Activated CD4-positive, alpha-beta T cell treated with anti-CD3 and anti-CD28 coated beads, Interleukin-2, amount 10 ng/mL, durations not matched to agents 24 days and 14 days (primary cell): ENCODE measurements at regions not wholly inside any gene's neighbourhood (a gene's known extent, or its start where the extent isn't known, plus 50 kb on each side); places are given as distances from the start of the nearest gene placed in this dataset.
"Not testable (repeated sequence)": the region's sequence is repeated elsewhere in the genome, so short reads cannot be mapped to it uniquely, and the experiment has no call there.

ENCODE experiments used
- DNase-seq: peaks from one replicate; pipeline ENCODE4 v3.0.0; 2022
- H3K27ac Mint-ChIP-seq: one replicate; pipeline ENCODE4 v1.8.0; 2022; ENCODE audit warnings: mild to moderate bottlenecking, mixed read lengths
- H3K27me3 Mint-ChIP-seq: one replicate; pipeline ENCODE4 v1.8.0; 2022; ENCODE audit warnings: mixed read lengths
- H3K36me3 Mint-ChIP-seq: one replicate; pipeline ENCODE4 v1.8.0; 2022; ENCODE audit warnings: low read depth, mild to moderate bottlenecking, mixed read lengths
- H3K4me1 Mint-ChIP-seq: one replicate; pipeline ENCODE4 v1.8.0; 2021; ENCODE audit warnings: mixed read lengths
- H3K4me3 Mint-ChIP-seq: one replicate; pipeline ENCODE4 v1.8.0; 2022; ENCODE audit warnings: mild to moderate bottlenecking, moderate library complexity, mixed read lengths
- H3K9me3 Mint-ChIP-seq: one replicate; pipeline ENCODE4 v1.8.0; 2021; ENCODE audit warnings: mixed read lengths
- intact Hi-C: fragments of 100-400 bp; cut with micrococcal nuclease; formaldehyde crosslinking; loops from one replicate; pipeline ENCODE4 v1.15.1; 2023

GRCh38 chr4:79850626-79851025, 222.4 kb downstream of the ANTXR2 start:
- Mint-ChIP-seq H3K4me3 (no peak overlapping the region), H3K9me3 (peaks cover 7% of the 10 kb centered on the region), H3K27ac (no peak overlapping the region), H3K4me1 (no peaks in the 10 kb centered on the region), H3K36me3 (no peaks in the 10 kb centered on the region), H3K27me3 (no peaks in the 10 kb centered on the region)
- intact Hi-C loops: no loop called here
- DNase-seq: no peak

DNA sequence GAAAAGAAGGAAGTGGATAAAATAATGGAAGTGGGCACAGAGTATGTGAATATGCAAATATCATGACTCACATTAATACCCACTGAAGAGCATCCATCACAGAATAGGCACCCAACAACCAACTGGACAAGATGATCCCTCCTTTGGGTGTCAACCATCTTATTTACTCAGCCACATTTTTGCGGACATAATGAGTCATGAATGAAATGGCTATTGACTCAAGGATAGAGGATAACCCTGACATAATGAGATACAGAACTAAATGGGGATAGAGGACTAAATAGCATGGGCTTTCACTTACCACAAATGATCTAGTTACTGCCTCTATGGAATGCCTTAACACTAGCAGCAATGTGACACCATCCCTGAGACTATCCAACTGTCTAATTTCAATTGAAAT, 224.7 kb downstream of the ANTXR2 start:
- DNase-seq: no peak
- Mint-ChIP-seq H3K9me3 (peaks cover 12% of the 10 kb centered on the region), H3K36me3 (peaks cover 2% of the 10 kb centered on the region), H3K4me3 (no peak overlapping the region), H3K4me1 (no peaks in the 10 kb centered on the region), H3K27ac (no peak overlapping the region), H3K27me3 (no peaks in the 10 kb centered on the region)
- intact Hi-C loops: no loop called here

DNA sequence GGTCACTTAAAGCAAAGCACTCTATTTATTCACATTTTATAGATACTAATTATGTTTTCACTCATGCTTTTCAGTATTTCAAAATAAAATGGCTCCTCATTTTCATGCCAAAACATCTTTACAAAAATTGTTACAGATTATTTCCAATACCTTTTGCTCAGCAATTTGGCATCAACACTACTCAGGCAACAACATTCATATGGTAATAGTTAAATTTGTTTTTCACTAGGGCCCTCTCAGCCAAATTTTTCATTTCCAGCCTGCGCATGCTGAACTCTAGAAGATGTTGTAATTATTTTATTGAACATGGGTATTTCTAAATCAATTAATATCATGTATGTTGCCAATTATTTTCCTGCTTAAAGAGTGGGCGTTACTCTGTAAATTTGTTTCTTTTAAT, 225.6 kb downstream of the ANTXR2 start:
- DNase-seq: no peak
- peaks cover 2% of the 10 kb centered on the region for H3K36me3 Mint-ChIP-seq
- H3K27ac Mint-ChIP-seq: no peak overlapping the region
- H3K9me3 Mint-ChIP-seq: peaks cover 12% of the 10 kb centered on the region
- H3K27me3 Mint-ChIP-seq: no peaks in the 10 kb centered on the region
- intact Hi-C loops: no loop called here
- H3K4me3 Mint-ChIP-seq: no peak overlapping the region
- no peaks in the 10 kb centered on the region for H3K4me1 Mint-ChIP-seq

DNA sequence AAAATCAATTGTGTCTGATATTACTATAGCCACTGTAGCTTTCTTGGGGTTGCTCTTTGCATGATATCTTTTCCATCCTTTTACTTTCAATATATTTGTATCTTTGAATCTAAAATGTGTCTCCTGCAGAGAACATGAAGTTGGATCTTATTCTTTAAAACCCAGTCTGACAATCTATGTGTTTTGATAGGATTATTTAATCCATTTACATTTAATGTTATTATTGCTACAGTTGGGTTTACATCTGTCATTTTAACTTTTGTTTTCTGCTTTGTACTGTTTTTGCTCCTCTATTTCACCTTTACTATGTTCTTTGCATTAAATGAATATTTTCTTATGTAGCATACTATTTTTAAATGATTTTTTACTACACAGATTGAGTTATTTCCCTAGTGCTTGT, 230.9 kb downstream of the ANTXR2 start:
- no peak for DNase-seq
- no peak overlapping the region for H3K4me3 Mint-ChIP-seq

GRCh38 chr4:79833857-79834256, 239.2 kb downstream of the ANTXR2 start:
- no peak overlapping the region for H3K27ac Mint-ChIP-seq
- H3K27me3 Mint-ChIP-seq: peaks cover 4% of the 10 kb centered on the region
- H3K9me3 Mint-ChIP-seq: peaks cover 11% of the 10 kb centered on the region
- intact Hi-C loops: loop anchor here (5.0 kb wide), 1 partner anchor 173 kb away; no protein-coding TSS in a partner anchor
- H3K4me3 Mint-ChIP-seq: no peak overlapping the region
- H3K36me3 Mint-ChIP-seq: no peaks in the 10 kb centered on the region
- DNase-seq: no peak
- no peaks in the 10 kb centered on the region for H3K4me1 Mint-ChIP-seq

More for the DNA sequence above, 230.9 kb downstream of the ANTXR2 start:
- no peaks in the 10 kb centered on the region for H3K4me1 Mint-ChIP-seq
- intact Hi-C loops: no loop called here
- peaks cover 13% of the 10 kb centered on the region for H3K9me3 Mint-ChIP-seq
- no peak overlapping the region for H3K27ac Mint-ChIP-seq
- no peaks in the 10 kb centered on the region for H3K27me3 Mint-ChIP-seq
- H3K36me3 Mint-ChIP-seq: peaks cover 2% of the 10 kb centered on the region

- H3K27ac Mint-ChIP-seq: no peak overlapping the region
- H3K4me1 Mint-ChIP-seq: no peaks in the 10 kb centered on the region
- peaks cover 5% of the 10 kb centered on the region for H3K9me3 Mint-ChIP-seq
- DNase-seq: no peak
- H3K36me3 Mint-ChIP-seq: no peaks in the 10 kb centered on the region
- peaks cover 4% of the 10 kb centered on the region for H3K27me3 Mint-ChIP-seq
- H3K4me3 Mint-ChIP-seq: no peak overlapping the region
- intact Hi-C loops: loop anchor here (1.0 to 5.0 kb wide), 2 partner anchors 175 to 350 kb away; no protein-coding TSS in a partner anchor
Measured at GRCh38 chr4:79831701-79832514, 241.1 kb downstream of the ANTXR2 start.

DNA sequence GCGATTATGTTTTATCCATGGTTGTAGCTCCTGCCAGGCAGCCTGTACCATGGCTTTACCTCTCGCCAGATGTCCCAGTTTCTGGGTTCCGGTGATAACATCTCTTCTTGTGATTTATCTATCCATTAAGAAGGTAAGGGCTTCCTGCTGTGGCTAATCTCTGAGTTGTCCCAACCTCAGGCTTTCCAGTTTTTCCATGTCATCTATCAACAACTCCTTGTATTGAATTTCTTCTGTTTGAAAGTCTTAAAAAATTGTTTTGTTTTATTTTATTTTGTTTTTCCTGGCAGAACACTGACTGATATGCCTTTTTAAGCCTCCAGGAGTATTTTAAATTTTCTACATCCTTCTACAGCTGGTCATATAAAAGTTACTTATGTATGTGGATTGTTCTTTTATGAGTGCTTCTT, 241.9 kb downstream of the ANTXR2 start:
- no peak for DNase-seq
- Mint-ChIP-seq H3K27me3 (peaks cover 4% of the 10 kb centered on the region), H3K4me3 (no peak overlapping the region), H3K27ac (no peak overlapping the region), H3K9me3 (no peaks in the 10 kb centered on the region), H3K36me3 (no peaks in the 10 kb centered on the region), H3K4me1 (no peaks in the 10 kb centered on the region)
- intact Hi-C loops: loop anchor here (5.0 kb wide), 1 partner anchor 176 kb away; no protein-coding TSS in a partner anchor

DNA sequence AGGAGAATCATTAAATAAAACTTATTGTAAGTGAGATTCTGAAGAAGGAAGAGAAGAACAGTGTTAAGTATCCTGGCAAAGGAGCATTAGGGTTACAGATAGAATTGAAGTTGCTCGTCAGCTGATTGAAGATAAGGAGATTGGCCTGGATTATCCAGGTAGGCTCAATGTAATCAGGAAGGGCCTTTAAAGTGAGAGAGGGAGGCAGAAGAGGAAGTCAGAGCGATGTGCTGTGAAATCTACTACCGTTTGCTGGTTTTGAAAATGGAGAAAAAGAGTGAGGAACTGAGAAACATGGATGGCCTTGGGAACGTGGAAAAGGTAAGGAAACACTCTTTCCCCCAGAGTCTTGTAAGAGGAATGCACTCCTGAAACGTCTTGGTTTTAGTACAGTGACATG, 245.7 kb downstream of the ANTXR2 start:
- intact Hi-C loops: no loop called here
- H3K27me3 Mint-ChIP-seq: peaks cover 4% of the 10 kb centered on the region
- no peaks in the 10 kb centered on the region for H3K9me3 Mint-ChIP-seq
- H3K4me1 Mint-ChIP-seq: no peaks in the 10 kb centered on the region
- no peak overlapping the region for H3K27ac Mint-ChIP-seq
- no peak overlapping the region for H3K4me3 Mint-ChIP-seq
- H3K36me3 Mint-ChIP-seq: no peaks in the 10 kb centered on the region
- no peak for DNase-seq

GRCh38 chr4:79823148-79823763, 249.8 kb downstream of the ANTXR2 start:
- H3K4me3 Mint-ChIP-seq: no peak overlapping the region
- H3K9me3 Mint-ChIP-seq: no peaks in the 10 kb centered on the region
- H3K36me3 Mint-ChIP-seq: no peaks in the 10 kb centered on the region
- no peaks in the 10 kb centered on the region for H3K27me3 Mint-ChIP-seq
- DNase-seq: no peak
- H3K27ac Mint-ChIP-seq: no peak overlapping the region
- intact Hi-C loops: no loop called here
- no peaks in the 10 kb centered on the region for H3K4me1 Mint-ChIP-seq

DNA sequence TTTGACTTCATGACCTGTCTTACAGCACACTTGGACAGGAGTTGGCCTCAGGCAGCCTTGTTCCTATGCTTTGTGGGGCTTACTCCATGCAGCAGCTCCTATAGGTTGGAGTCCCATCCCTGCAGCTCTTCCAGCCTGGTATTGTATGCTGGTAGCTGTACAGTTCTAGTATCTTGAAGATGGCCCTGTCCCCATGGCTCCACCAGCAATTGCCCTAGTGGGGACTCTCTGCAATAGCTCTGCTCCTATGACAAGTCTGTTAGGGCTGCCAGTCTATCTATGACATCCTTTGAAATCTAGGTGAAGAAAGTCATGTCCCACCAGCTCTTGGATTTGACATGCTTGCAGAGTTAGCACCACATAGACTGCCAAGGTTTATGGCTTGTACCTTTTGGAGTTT, 252.6 kb downstream of the ANTXR2 start:
- DNase-seq: no peak
- Mint-ChIP-seq H3K27me3 (no peaks in the 10 kb centered on the region), H3K4me1 (no peaks in the 10 kb centered on the region), H3K36me3 (no peaks in the 10 kb centered on the region), H3K27ac (no peak overlapping the region), H3K4me3 (no peak overlapping the region), H3K9me3 (no peaks in the 10 kb centered on the region)
- intact Hi-C loops: no loop called here

DNA sequence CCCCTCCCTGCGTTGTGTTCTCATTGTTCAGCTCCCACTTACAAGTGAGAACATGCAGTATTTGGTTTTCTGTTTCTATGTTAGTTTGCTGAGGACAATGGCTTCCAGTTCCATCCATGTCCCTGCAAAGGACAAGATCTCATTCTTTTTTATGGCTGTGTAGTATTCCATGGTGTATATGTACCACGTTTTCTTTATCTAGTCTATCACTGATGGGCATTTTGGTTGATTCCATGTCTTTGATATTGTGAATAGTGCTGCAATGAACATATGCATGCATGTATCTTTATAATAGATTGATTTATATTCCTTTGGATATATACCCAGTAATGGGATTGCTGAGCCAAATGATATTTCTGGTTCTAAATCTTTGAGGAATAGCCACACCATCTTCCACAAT, 265.1 kb downstream of the ANTXR2 start:
- H3K4me3 Mint-ChIP-seq, H3K4me1 Mint-ChIP-seq, H3K27me3 Mint-ChIP-seq, intact Hi-C loops, DNase-seq, H3K27ac Mint-ChIP-seq, H3K36me3 Mint-ChIP-seq, H3K9me3 Mint-ChIP-seq: not testable (repeated sequence)

DNA sequence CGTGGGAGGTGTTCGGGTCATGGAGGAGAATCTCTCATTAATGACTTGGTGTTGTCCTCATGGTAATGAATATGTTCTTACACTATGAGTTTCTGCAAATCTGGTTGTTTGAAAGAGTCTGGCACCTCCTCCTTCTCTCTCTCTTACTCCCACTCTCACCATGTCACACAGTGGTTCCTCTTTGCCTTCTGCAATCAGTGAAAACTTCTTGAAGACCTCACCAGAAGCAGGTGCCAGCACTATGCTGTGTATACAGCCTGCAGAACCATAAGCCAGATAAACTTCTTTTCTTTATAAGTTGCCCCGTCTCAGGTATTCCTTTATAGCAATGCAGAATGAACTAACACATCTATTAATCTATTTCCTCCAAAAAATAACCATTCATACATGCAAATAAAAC, 275.0 kb downstream of the ANTXR2 start:
- intact Hi-C loops: no loop called here
- H3K27ac Mint-ChIP-seq: no peak overlapping the region

GRCh38 chr4:79796948-79797347, 276.1 kb downstream of the ANTXR2 start:
- no peak for DNase-seq
- intact Hi-C loops: no loop called here
- Mint-ChIP-seq H3K36me3 (no peaks in the 10 kb centered on the region), H3K9me3 (peaks cover 3% of the 10 kb centered on the region), H3K27me3 (no peaks in the 10 kb centered on the region), H3K27ac (no peak overlapping the region), H3K4me3 (no peak overlapping the region), H3K4me1 (no peaks in the 10 kb centered on the region)

More for the DNA sequence above, 275.0 kb downstream of the ANTXR2 start:
- H3K4me1 Mint-ChIP-seq: no peaks in the 10 kb centered on the region
- H3K4me3 Mint-ChIP-seq: no peak overlapping the region
- no peak for DNase-seq
- H3K27me3 Mint-ChIP-seq: no peaks in the 10 kb centered on the region
- H3K9me3 Mint-ChIP-seq: peaks cover 3% of the 10 kb centered on the region
- H3K36me3 Mint-ChIP-seq: no peaks in the 10 kb centered on the region

- Mint-ChIP-seq H3K27me3 (no peaks in the 10 kb centered on the region), H3K4me1 (no peaks in the 10 kb centered on the region), H3K9me3 (peaks cover 21% of the 10 kb centered on the region), H3K36me3 (no peaks in the 10 kb centered on the region), H3K27ac (no peak overlapping the region), H3K4me3 (no peak overlapping the region)
- intact Hi-C loops: no loop called here
- DNase-seq: no peak
Measured at GRCh38 chr4:79788884-79789283, 284.1 kb downstream of the ANTXR2 start.
